Breast epithelium (tissue), 3 donors: ENCODE measurements at regions not wholly inside any gene's neighbourhood (a gene's known extent, or its start where the extent isn't known, plus 50 kb on each side); places are given as distances from the start of the nearest gene placed in this dataset.

Experiments
- CTCF ChIP-seq, 3 donors: fragments of 450-650 bp; IDR thresholded peaks; one replicate each; pipeline ENCODE4 v1.5.1; 2016 to 2017; ENCODE audit warnings: antibody characterized with exemption in 3 of 3, mild to moderate bottlenecking in 3 of 3, moderate library complexity in 3 of 3
- POLR2AphosphoS5 ChIP-seq, 3 donors: sonication (generic); formaldehyde crosslinking; IDR thresholded peaks; one replicate each; pipeline ENCODE4 v1.6.1; 2017; ENCODE audit warnings: antibody characterized with exemption in 3 of 3

- peak; percentile 43 to 79 (median 78) for TF ChIP-seq CTCF (IDR thresholded peaks at IDR 0.05)
- no peak for TF ChIP-seq POLR2AphosphoS5 (IDR thresholded peaks at IDR 0.05)
These were observed 59.5 kb upstream of the NEIL3 start for GRCh38 chr4:177250056-177250696.
